Muscle of arm (tissue), 1 donor: ENCODE measurements at regions not wholly inside any gene's neighbourhood (a gene's known extent, or its start where the extent isn't known, plus 50 kb on each side); places are given as distances from the start of the nearest gene placed in this dataset.
A peak's percentile ranks its signal among the peaks of the same experiment; 100 is the strongest.
"Not testable (repeated sequence)": the region's sequence is repeated elsewhere in the genome, so short reads cannot be mapped to it uniquely, and the experiment has no call there.

ENCODE experiments used
- DNase-seq: peaks from one replicate; pipeline ENCODE4 v3.0.0-alpha.2; 2013

DNA sequence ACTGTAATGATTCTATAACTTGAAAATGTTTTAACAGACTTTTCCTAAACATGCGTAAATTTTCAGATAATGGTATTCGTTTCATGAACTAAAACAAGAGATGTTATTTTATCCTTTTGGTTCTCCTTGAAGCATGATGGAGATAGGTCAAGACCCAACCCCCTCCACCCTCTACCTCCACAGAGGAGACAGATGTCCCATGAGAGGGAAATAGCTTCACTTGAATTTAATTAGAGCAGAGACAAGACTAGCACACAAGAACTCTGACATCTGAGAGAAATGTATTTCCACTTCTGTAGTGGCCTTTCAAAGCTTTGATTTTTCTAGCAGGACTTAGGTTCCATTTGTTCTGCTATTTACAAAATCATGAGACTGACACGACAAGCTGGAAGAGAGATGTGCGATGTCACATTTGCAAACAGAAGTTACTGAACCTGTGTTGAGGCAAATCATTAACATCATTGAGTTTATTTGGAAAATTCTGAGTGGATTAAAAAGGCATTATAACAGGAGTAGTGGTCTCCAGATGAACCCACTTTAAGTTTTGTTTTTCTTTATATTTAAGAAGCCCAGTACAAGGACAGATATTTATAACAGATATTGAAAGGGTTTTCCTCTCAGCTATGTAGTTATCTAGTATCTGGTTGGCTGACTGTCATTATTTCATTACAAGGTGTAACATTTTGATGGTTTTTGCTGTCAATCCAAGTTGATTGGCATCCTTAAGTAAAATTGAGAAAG, 276.2 kb downstream of the ASXL3 start:
- DNase-seq, result no peak

DNA sequence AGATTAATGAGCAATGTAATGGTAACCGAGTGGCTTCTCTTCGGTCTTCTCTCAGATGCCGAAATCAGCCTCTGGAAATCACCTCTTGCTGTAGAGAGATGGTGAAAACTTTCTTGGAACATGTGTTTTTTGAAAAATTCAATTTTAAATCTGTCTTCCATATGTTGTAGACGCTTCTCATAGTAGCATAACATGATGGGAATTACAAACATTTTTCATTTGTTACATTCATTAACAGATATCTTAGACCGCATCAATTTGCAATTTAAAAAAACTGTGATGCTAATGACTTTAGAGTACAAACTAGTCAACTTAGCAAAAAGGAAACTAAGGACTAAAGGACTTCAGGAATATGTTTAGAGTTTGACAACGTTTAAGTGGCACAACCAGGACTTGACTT, 275.2 kb downstream of the ASXL3 start:
- DNase-seq, result no peak

DNA sequence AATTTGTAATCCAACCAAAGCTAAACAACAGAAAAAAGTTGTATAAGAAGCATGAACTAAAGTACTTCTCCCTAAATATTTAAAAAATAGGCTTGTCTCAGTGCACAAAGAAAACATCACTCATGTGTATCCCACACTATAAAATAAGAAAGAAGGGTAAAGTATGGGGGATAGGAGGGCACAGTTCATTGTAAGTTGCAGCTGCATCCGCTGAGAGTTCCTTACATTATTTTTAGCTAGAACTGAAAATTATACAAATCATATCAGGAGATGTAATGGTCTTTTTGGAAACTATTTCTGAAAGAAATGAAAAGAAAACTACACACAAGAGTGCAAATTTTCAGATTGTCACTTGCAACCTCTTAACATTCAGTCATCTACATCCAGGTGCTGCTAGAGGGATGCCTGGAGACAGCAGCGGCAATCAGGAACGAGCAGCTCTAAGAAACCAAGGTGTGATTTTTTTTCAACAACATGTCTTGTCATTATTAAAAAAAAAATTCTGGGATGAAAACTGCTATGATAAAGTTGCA, 273.6 kb downstream of the ASXL3 start:
- no peak for DNase-seq

DNA sequence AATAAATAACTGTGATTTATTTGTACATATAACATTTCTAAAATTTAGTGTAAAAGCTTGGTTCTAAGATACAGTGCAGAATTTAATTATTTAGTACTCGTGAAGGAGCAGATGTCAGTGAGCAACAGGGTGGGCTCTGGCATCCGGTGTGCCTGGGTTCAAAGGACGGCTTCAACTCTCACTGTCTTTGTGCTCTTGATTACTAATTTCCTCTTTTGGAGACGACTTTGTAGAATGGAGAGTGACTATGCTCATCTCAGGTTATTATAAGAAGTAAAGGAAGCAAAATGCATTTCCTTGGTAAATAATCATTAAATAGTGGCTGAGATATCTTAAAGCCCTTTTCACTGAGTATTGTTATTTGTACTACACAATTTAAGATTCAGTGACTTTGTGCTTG, 271.7 kb downstream of the ASXL3 start:
- no peak for DNase-seq

DNA sequence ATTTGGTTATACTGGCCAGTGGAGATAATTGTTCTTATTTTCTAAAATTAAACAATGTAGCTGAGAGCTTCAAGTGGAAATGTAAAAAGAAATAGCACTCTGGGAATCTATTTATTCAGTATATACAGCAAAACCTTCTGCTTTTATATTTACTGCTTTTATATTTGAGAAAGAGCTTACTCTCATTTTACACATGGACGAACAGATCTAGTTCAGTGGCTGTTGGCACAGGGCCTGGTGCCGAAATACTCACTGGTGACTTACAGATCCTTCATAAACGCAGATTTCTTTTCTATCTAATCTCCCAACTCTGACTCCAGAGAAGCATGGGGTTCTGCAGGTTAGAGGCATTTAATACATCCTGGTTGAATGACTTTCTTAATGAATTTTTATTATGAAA, 266.2 kb downstream of the ASXL3 start:
- peak; percentile 6 for DNase-seq

DNA sequence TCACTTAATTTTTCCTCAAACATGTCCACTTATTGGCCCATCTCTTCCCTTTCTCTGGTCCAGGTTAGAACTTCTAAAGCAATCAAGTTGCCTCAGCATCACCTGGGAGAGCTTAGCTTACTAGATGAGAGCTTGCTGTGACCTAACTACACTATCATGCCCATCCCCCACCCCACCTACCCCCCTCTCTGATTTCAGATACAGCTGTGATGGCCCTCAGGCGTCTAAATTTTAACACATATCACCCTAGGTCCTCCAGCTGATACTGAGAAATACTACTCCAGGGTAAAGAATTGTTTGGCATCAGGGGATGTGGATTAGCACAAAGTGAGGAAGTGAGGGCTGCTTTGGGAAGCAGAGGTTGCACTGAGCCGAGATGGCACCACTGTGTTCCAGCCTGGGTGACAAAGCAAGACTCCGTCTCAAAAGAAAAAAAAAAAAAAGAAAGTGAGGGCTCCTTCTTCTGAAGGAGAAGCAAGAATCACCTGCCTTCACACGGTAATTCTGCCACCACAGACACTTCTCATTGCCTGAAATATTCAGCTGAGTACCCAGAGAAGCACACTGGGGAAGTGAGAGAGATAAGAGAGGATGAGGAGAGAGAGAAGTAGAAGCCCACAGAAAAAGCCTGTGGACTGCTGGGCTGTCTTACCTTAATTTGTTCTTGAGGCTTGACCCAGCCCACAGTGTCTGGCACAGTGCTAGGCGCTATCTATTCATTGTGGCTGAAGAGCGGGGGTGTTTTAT, 263.4 kb downstream of the ASXL3 start:
- no peak for DNase-seq

DNA sequence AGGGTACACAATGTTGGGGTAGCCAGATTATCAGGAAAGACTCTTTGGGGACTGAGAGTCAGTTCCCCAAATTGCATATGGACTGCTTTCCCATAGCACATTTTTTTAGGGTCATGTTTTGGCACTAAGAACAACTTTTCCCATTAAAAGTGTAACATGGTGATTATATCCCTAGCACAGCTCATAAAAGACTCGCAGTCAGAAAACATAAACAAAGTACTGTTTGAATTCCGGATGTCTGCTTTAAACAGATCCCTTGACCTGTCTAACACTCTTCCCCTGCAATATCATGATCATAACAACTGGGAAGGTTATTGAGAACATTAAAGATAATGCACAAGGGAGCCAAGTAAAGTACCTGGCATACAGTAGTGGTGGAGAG, 262.2 kb downstream of the ASXL3 start:
- no peak for DNase-seq

DNA sequence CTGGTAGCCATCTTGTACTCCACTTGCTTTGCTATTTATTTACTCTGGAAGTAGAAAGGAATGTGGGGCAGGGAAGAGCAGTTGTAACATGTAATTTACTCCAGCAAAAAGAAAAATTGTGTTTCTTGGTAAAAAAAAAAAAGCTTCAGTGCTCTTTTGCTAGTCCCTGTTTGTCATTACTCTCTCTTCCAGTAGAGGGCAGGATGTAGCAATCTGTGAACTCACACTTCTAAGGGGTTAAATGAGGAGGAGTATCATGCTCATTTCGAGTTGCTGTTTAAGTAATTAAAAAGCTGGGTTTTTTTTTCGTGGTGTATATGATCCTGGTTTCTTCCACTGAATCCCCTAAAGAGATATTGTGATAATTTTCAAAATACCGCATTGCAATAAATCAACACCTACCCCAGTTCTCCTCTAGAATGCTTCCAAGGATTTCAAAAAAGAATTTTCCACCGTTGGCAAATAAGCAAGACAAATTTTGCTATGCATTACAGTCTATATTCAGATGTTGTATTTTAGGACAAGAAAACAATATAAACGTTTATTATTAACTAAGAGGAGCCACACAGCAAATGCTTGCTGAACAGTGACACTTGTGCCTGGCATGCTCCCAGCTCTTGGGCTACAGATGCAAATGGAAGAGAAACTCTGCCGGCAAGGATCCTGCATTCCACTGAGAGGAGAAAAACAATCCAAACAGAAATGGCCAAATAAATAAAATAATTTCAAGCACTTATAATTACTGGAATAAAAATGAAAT, 261.6 kb downstream of the ASXL3 start:
- peak; percentile 67 for DNase-seq

DNA sequence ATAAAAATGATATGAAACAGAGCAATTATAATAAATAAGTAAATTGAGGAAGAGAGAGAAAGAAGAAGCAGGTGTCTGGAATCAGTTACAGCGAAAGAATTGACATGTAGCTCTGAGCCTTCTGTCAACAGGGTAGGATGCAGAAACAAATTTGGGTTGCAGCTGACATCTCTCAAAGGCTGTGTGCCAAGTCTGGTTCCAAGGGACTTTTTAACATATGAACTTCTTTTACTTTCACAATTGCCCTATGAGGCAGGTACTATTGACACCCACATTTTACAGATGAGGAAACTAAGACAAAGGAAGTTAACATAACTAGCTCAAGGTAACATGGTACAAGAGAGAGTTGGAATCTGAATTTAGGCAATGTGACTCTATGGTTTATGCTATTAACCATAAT, 260.0 kb downstream of the ASXL3 start:
- no peak for DNase-seq

DNA sequence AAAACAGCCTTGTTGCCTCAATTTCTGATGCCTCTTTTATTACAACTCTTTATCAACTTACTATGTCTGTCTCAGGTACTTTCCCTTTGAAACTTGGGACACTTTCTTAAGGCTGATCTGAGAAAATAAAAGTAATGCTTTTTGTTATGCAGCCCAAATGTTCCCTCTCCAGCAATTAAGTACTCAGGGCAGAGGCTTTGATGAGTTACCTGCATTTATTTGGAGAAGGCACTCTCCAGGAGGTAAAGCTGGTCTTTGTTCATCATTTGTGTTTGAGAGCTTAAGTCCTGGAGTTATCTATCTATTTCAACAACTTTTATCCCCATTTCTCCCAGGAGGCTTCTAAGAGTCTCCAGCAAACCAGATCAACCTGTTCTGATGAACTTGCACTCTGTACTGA, 259.2 kb downstream of the ASXL3 start:
- DNase-seq, result no peak

DNA sequence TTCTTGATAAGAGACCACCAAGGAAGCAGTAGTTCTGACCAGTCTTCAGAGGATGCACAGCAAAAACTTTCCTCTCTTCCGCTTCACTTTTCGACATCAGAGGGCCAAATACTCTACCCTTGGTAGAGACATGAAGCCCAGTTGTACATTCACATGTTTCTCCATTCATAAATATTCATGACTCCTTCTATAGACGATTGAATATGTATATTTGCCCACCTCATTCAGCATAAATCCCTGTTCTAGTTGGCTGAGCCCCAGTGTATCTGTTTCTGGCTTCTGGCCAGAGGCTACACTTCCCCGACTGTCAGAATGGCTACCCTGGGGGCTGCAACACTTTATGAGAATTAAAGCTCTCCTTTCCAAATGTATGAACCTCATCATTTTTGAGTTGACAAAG, 258.5 kb downstream of the ASXL3 start:
- DNase-seq, result no peak

DNA sequence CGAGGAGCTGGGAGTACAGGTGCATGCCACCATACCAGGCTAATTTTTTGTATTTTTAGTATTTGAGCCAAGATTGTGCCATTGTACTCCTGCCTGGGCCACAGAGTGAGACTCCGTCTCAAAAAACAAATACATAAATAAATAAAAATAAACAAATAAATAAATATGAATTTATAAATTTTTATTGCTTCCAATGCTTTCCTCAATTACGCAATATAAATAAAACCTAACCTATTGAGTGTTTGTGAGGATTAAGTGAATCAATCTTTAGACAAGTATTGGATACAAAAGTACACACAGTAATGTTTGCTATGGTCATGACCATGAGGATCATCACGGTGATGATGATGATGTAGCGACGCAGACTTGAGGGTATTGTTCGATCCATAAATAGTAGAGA, 257.4 kb downstream of the ASXL3 start:
- no peak for DNase-seq

DNA sequence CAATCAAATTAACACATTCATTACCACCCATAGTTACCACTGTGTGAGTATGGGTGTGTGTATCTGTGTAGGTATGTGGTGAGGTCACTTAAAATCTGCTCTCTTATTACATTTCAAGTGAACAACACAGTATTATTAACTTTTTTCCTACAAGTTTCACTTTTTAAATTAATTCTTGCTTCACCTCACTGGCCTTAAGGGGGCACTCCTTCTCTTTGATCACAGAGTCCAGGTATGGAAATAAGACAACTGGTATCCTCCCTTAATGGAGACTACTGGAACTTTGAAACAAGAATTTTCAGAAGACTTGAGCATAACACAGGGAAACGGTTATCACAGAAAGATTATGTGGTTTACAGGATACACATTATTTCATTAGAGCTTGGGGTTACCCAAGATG, 255.8 kb downstream of the ASXL3 start:
- no peak for DNase-seq

DNA sequence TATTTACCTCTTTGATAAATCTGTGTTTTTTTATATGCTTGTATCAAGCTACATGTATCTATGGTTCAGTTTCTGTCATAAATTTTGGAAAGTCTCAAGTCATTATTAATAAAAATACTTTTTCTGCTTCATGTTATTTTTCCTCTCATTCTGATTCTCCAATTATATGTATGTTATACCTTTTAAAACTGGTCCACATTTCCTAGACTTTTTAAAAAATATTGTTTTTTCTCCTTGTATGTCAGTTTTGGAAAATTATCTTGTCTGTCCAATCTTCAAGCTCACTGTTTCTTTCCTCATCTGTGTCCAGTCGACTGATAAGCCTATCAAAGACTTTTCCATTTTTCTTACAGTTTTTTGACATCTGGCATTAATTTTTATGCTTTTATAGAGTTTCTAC, 253.4 kb downstream of the ASXL3 start:
- no peak for DNase-seq

DNA sequence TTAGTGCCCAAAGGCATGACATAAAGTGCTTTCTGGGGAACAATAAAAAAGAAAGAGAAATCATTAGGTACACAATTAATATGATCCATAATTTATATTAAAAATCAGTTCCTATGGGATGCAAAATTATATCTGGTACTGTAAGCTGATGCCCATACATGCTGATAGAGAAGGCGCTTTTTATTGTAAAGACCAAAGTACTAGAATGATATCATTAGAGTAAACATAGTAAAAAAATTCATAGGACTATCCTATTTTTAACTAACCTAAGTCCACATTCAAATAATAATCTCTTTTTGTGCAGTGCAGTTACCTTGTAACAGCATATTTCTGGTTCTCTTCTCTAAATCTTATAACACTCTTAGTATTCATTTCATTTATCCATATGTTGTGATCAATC, 252.2 kb downstream of the ASXL3 start:
- DNase-seq, result no peak

DNA sequence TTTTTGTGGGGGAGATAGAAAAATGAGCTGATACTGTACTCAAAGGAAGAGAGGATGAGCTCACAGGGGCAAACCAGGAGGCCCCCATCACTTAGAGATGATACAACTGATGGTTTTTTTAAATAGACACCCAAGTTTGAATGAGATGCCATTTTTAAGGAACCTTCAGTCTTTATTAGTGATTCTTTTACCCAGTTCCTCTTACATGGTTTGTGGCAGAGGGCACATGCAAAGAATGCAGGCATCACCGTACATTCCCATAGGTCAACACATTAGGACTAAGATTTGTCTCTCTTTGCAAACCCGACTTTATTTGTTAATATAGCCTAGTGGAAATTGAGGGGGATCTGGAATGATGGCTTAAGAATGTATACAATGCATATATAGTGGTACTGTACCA, 250.9 kb downstream of the ASXL3 start:
- no peak for DNase-seq

DNA sequence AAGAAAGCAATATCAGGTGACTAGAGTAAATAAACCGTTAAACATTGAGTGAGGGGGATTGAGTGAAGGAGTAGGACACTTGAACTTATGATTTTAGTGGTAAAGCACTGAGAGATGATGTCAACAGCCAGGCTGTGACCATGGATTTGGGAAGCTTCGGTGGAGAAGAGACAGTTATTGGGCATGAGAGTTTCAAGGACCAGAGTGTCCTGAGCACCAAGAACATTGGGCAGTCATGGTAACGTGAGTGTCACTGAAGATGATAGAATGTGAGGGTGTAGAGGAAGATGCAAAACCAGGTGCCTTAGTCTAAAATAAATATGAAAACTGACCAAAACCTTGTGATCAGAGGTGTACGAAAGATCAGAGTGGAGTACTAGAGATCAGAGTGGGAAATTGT, 248.1 kb downstream of the ASXL3 start:
- DNase-seq, result no peak

DNA sequence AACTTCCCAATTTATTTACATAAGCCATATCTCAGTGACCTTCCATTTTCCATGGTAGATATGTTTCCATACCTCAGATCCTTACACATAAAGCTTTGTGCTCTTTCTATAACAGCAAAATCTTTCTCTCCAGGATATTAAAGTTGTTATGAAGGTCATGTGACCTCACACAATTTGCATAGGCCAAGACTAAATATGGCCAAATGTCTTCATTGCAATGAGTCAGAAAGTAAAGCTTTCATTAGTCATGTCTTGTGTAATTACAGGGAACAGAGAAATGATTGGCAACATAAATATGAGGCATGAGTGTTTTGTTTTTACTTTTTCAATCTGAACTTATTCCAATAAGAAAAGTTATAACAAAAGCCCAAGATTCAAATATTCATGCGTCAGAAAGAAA, 243.5 kb downstream of the ASXL3 start:
- DNase-seq, result no peak

DNA sequence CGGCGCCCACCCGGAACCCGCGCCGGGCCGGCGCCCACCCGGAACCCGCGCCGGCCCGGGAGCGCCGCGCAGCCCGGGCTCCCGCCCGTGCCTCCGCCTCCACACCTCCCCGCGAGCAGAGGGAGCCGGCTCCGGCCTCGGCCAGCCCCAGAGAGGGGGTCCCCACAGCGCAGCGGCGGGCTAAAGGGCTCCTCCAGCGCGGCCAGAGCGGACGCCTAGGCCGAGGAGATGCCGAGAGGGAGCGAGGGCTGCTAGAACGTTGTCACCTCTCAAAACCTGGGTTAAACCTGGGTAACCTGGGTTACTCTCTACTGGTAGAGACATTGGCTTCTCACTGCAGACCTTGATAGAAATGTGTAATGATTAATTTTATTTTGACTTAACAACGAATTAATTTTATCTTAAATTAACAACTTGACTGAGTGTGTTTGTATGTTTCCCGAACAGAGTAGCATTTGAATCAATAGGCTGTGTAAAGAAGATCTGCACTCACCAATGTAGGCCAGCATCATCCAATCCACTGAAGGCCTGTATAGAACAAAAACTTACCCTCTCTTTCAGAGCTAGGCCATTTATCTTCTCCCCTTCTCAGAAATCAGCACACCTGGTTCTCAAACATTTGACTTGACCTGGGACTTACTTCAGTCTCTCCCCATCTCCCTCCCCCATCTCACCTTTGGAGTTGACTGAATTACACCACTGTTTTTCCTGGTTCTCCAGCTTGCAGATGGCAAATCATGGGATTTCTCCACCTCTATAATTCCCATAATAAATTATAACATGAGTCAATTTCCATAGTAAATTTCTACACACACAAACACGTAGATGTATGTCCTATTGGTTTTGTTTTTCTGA, 242.7 kb downstream of the ASXL3 start:
- no peak for DNase-seq

DNA sequence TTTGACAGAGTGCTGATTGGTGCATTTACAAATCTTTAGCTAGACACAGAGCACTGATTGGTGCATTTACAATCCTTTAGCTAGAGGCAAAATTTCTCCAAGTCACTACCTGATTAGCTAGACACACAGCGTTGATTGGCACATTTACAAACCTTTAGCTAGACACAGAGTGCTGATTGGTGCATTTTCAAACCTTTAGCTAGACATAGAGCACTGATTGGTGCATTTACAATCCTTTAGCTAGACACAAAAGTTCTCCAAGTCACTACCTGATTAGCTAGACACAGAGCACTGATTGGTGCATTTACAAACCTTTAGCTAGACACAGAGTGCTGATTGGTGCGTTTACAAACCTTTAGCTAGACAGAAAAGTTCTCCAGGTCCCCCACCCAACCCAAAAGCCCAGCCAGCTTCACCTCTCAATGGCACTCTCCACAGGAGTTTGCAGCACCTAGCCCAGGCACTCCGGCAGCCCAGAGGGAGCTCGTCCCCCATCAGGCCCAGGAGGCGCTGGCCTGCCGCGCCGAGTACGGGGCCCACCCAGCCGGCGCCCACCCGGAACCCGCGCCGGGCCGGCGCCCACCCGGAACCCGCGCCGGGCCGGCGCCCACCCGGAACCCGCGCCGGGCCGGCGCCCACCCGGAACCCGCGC, 241.8 kb downstream of the ASXL3 start:
- not testable (repeated sequence) for DNase-seq

DNA sequence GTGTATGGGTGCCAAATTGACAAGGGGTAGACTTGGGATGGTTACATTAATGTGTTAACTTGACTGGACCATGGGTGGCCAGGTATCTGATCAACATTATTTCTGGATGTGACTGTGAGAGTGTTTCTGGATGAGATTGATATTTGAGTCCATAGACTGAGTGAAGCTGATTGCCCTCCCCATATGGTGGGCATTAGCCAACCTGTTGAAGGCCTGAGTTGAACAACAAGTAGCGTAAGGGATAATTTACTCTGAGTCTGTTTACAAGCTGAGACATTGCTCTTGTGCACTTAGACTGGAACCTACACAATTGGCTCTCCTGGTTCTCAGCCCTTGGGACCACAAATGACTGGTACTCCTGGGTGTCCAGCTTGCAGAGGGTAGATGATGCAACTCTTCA, 240.1 kb downstream of the ASXL3 start:
- no peak for DNase-seq
